Skeletal muscle satellite cell (primary cell): ENCODE measurements at regions not wholly inside any gene's neighbourhood (a gene's known extent, or its start where the extent isn't known, plus 50 kb on each side); places are given as distances from the start of the nearest gene placed in this dataset.
"Not testable (repeated sequence)": the region's sequence is repeated elsewhere in the genome, so short reads cannot be mapped to it uniquely, and the experiment has no call there.

ENCODE experiments used
- H3K27me3 ChIP-seq: 2 replicates; pipeline ENCODE4 v1.7.0; 2013; ENCODE audit warnings: low read length; ENCODE audit not compliant: control insufficient read depth, insufficient read depth
- H3K36me3 ChIP-seq: 2 replicates; pipeline ENCODE4 v1.7.0; 2013; ENCODE audit warnings: mild to moderate bottlenecking, control low read depth, low read length; ENCODE audit not compliant: insufficient read depth
- H3K4me1 ChIP-seq: 2 replicates; pipeline ENCODE4 v1.7.0; 2013; ENCODE audit warnings: low read length; ENCODE audit not compliant: control insufficient read depth, insufficient read depth
- H3K4me2 ChIP-seq: 2 replicates; pipeline ENCODE4 v1.7.0; 2013; ENCODE audit warnings: mild to moderate bottlenecking, low read length
- H3K4me3 ChIP-seq: 2 replicates; pipeline ENCODE4 v1.7.0; 2013; ENCODE audit warnings: low read length
- H3K9ac ChIP-seq: 2 replicates; pipeline ENCODE4 v1.7.0; 2013; ENCODE audit warnings: mild to moderate bottlenecking, low read depth, low read length, moderate library complexity
- H3K9me3 ChIP-seq: replicated peaks from 2 replicates; pipeline ENCODE4 v1.7.0; 2013; ENCODE audit warnings: mild to moderate bottlenecking, control low read depth, low read length

- Histone ChIP-seq H3K9ac (no peak overlapping the region), H3K4me1 (no peaks in the 10 kb centered on the region), H3K27me3 (no peaks in the 10 kb centered on the region), H3K4me2 (no peak overlapping the region), H3K4me3 (no peak overlapping the region), H3K9me3 (no peaks in the 10 kb centered on the region), H3K36me3 (no peaks in the 10 kb centered on the region)
Measured at GRCh38 chr11:90630176-90630575, 407.3 kb upstream of the CHORDC1 start.

DNA sequence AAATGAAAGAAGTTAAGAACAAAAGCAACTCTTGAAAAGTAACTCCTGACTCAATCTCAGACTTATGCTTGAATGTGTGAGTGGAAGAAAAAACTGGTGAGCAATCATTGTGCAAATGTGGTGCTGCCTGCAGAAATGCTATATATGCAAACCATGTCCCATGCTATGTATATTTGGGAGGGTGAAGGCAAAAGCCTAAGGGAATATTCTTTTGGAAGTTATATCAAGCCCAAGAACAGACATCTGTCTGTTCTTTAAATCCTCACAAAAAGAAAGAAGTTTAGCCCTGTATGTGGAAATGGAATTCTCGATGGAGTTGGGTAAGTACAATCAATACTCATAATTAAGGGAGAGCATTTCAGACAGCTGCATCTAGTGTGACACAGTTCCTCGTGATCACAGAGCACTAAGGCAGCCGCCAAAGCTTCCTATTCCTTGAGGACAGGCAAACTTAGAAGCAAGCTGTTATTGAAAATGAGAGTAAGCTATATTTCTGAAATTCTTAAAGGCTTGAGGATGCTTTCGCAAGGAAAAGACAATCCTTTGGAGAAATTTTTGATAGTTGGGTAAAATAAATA is 406.5 kb upstream of the CHORDC1 start:
- H3K27me3 ChIP-seq: no peaks in the 10 kb centered on the region
- no peaks in the 10 kb centered on the region for H3K4me1 ChIP-seq
- H3K9ac ChIP-seq: no peak overlapping the region
- H3K4me3 ChIP-seq: no peak overlapping the region
- H3K9me3 ChIP-seq: no peaks in the 10 kb centered on the region
- H3K36me3 ChIP-seq: no peaks in the 10 kb centered on the region
- H3K4me2 ChIP-seq: no peak overlapping the region

GRCh38 chr11:90614318-90614717 is 391.5 kb upstream of the CHORDC1 start:
- no peaks in the 10 kb centered on the region for H3K4me1 ChIP-seq
- H3K9me3 ChIP-seq: no peaks in the 10 kb centered on the region
- no peak overlapping the region for H3K9ac ChIP-seq
- no peaks in the 10 kb centered on the region for H3K36me3 ChIP-seq
- H3K27me3 ChIP-seq: no peaks in the 10 kb centered on the region
- no peak overlapping the region for H3K4me2 ChIP-seq
- H3K4me3 ChIP-seq: no peak overlapping the region

DNA sequence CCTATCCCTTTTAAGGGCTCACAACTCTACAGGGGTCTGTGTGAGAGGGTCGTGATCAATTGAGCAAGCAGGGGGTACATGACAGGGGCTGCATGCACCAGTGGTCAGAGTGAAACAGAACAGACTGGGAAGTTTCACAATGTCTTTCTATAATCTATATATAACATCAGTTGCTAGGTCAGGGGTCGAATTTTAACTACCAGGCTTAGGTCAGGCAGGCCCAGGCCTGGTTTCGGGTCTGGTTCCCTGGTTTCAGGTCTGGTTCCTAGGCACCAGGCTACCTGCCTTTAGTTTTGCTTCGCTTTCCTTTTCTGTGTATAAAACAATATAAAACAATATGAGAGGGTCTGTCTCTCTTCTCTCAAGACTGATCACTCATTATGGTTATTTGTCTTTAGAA is 390.2 kb upstream of the CHORDC1 start:
- H3K27me3 ChIP-seq, H3K9ac ChIP-seq: not testable (repeated sequence)

DNA sequence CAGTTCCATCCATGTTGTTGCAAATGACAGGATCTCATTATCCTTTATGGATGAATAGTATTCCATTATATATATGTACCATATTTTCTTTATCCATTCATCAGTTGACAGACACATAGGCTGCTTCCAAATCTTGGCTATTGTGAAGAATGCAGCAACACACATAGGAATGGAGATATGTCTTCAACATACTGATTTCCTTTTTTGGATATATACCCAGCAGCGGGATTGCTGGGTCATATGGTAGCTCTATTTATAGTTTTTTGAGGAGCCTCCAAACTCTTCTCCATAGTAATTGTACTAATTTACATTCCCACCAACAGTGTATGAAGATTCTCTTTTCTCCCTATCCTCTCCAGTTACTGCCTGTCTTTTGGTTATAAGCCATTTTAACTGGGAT is 383.9 kb upstream of the CHORDC1 start:
- Histone ChIP-seq H3K4me2 (no peak overlapping the region), H3K9me3 (no peaks in the 10 kb centered on the region), H3K36me3 (no peaks in the 10 kb centered on the region), H3K9ac (no peak overlapping the region), H3K4me1 (no peaks in the 10 kb centered on the region), H3K27me3 (no peaks in the 10 kb centered on the region), H3K4me3 (no peak overlapping the region)

More for the DNA sequence above, 390.2 kb upstream of the CHORDC1 start:
- H3K4me2 ChIP-seq, H3K4me3 ChIP-seq, H3K9me3 ChIP-seq, H3K4me1 ChIP-seq, H3K36me3 ChIP-seq: not testable (repeated sequence)

DNA sequence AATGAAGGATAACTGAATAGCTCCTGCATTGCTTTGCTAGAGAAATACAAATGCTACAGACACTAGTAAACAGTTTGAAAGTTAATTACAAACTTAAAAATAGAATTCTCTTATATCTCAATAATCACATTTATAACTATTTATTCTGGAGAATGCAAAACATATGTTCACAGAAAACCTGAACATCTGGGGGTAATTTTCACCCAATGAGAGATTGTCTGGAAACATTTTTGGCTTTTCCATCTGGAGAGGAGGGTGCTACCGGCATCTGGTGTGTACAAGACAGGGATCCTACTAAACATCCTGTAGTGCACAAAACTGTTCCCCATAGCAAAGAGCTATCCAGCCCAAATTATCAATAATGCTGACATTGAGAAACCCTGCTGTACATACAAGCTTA is 378.4 kb upstream of the CHORDC1 start:
- no peaks in the 10 kb centered on the region for H3K36me3 ChIP-seq
- no peak overlapping the region for H3K4me3 ChIP-seq
- H3K4me1 ChIP-seq: no peaks in the 10 kb centered on the region
- H3K9ac ChIP-seq: no peak overlapping the region
- H3K27me3 ChIP-seq: no peaks in the 10 kb centered on the region
- H3K9me3 ChIP-seq: no peaks in the 10 kb centered on the region
- no peak overlapping the region for H3K4me2 ChIP-seq

DNA sequence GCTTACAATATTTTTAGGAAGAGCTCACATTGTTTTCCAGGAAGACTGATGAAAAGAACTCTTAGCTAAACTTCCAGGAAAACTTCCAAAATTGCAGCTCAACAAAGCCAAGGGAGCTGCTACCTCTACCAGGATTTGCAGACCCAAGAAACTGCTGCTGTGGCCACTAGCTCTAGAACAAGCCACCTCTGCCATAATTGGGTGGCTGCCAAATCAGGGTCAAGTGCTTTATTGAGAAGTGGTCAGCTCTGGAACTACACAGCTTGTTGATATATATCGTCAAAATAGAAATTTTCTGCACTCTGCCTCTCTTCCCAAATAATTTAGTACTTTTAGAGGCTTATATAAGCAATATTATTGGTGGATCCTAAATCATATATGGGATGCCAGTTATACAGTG is 371.8 kb upstream of the CHORDC1 start:
- no peaks in the 10 kb centered on the region for H3K36me3 ChIP-seq
- no peak overlapping the region for H3K4me2 ChIP-seq
- H3K4me1 ChIP-seq: no peaks in the 10 kb centered on the region
- no peak overlapping the region for H3K9ac ChIP-seq
- H3K9me3 ChIP-seq: no peaks in the 10 kb centered on the region
- H3K4me3 ChIP-seq: no peak overlapping the region
- no peaks in the 10 kb centered on the region for H3K27me3 ChIP-seq

GRCh38 chr11:90593099-90593498 is 370.2 kb upstream of the CHORDC1 start:
- Histone ChIP-seq H3K4me3 (no peak overlapping the region), H3K27me3 (no peaks in the 10 kb centered on the region), H3K4me2 (no peak overlapping the region), H3K36me3 (no peaks in the 10 kb centered on the region), H3K9ac (no peak overlapping the region), H3K9me3 (no peaks in the 10 kb centered on the region), H3K4me1 (no peaks in the 10 kb centered on the region)

- Histone ChIP-seq H3K4me1 (no peaks in the 10 kb centered on the region), H3K27me3 (no peaks in the 10 kb centered on the region), H3K4me2 (no peak overlapping the region)
Measured at GRCh38 chr11:90590286-90590685, 367.4 kb upstream of the CHORDC1 start.

GRCh38 chr11:90589735-90590134 is 366.9 kb upstream of the CHORDC1 start:
- no peak overlapping the region for H3K4me3 ChIP-seq
- no peaks in the 10 kb centered on the region for H3K36me3 ChIP-seq
- no peak overlapping the region for H3K9ac ChIP-seq
- no peaks in the 10 kb centered on the region for H3K9me3 ChIP-seq
- H3K4me2 ChIP-seq: no peak overlapping the region
- H3K27me3 ChIP-seq: no peaks in the 10 kb centered on the region
- H3K4me1 ChIP-seq: no peaks in the 10 kb centered on the region

More at GRCh38 chr11:90590286-90590685, 367.4 kb upstream of the CHORDC1 start:
- H3K36me3 ChIP-seq: no peaks in the 10 kb centered on the region
- H3K9ac ChIP-seq: no peak overlapping the region
- H3K4me3 ChIP-seq: no peak overlapping the region
- H3K9me3 ChIP-seq: no peaks in the 10 kb centered on the region

- H3K4me2 ChIP-seq: no peak overlapping the region
- H3K4me1 ChIP-seq: no peaks in the 10 kb centered on the region
- H3K36me3 ChIP-seq: no peaks in the 10 kb centered on the region
- H3K4me3 ChIP-seq: no peak overlapping the region
- no peak overlapping the region for H3K9ac ChIP-seq
- H3K27me3 ChIP-seq: no peaks in the 10 kb centered on the region
- no peaks in the 10 kb centered on the region for H3K9me3 ChIP-seq
Measured at GRCh38 chr11:90587896-90588295, 365.0 kb upstream of the CHORDC1 start.

DNA sequence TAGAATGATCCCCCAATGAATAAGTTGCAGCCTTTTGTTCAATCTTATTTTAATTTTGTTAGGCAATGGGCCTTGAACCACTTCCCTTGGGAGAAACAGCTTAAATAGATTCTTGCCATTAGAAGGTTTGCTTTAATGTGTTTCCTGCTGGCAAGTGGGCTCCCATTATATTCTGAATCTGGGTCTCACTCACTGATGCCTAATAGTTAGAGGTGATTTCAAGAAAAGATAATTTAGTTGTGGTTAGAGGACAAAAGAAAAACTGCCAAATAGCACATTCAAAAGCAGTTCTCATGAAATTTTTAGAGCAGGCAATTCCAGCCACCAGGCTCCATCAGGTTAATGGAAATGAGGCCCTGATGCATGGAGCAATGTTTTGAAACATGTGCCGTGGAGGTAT is 362.6 kb upstream of the CHORDC1 start:
- Histone ChIP-seq H3K9ac (no peak overlapping the region), H3K36me3 (no peaks in the 10 kb centered on the region)

More for the DNA sequence above, 362.6 kb upstream of the CHORDC1 start:
- Histone ChIP-seq H3K9me3 (no peaks in the 10 kb centered on the region), H3K4me2 (no peak overlapping the region), H3K4me1 (no peaks in the 10 kb centered on the region), H3K27me3 (no peaks in the 10 kb centered on the region), H3K4me3 (no peak overlapping the region)
